Liver (tissue), 8 donors: ENCODE measurements at regions not wholly inside any gene's neighbourhood (a gene's known extent, or its start where the extent isn't known, plus 50 kb on each side); places are given as distances from the start of the nearest gene placed in this dataset.
A peak's percentile ranks its signal among the peaks of the same experiment; 100 is the strongest.

Source experiments
- DNase-seq: peaks from one replicate; pipeline ENCODE4 v3.0.0-alpha.2; 2017; ENCODE audit warnings: low spot score
- H3K27ac ChIP-seq, 2 donors: one replicate each; pipeline ENCODE4 v1.7.0; 2013; ENCODE audit warnings: inconsistent platforms in 2 of 2, low read length in 2 of 2, control low read depth in 1 of 2, low read depth in 1 of 2, mild to moderate bottlenecking in 1 of 2
- H3K27me3 ChIP-seq, 4 donors: one replicate each; pipeline versions ENCODE4 v1.6.1 to v1.7.0; 2013; ENCODE audit warnings: low read length in 3 of 4, inconsistent platforms in 1 of 4, mild to moderate bottlenecking in 1 of 4, moderate library complexity in 1 of 4; ENCODE audit not compliant: control insufficient read depth in 4 of 4, insufficient read depth in 4 of 4
- H3K36me3 ChIP-seq, 4 donors: one replicate each; pipeline versions ENCODE4 v1.6.1 to v1.7.0; 2013; ENCODE audit warnings: low read length in 3 of 4, mild to moderate bottlenecking in 3 of 4, low read depth in 1 of 4, moderate library complexity in 1 of 4; ENCODE audit not compliant: control insufficient read depth in 4 of 4, insufficient read depth in 3 of 4
- H3K4me1 ChIP-seq, 4 donors: one replicate each; pipeline versions ENCODE4 v1.6.1 to v1.7.0; 2013; ENCODE audit warnings: low read length in 3 of 4, mild to moderate bottlenecking in 3 of 4, moderate library complexity in 1 of 4; ENCODE audit not compliant: control insufficient read depth in 4 of 4, insufficient read depth in 4 of 4
- H3K4me3 ChIP-seq, 3 donors: one replicate each; pipeline versions ENCODE4 v1.6.1 to v1.7.0; 2013; ENCODE audit warnings: low read length in 3 of 3, control low read depth in 1 of 3, low read depth in 1 of 3, mild to moderate bottlenecking in 1 of 3
- H3K9ac ChIP-seq, 2 donors: one replicate each; pipeline ENCODE4 v1.7.0; 2013; ENCODE audit warnings: low read length in 2 of 2, mild to moderate bottlenecking in 2 of 2, moderate library complexity in 2 of 2, control low read depth in 1 of 2, low read depth in 1 of 2
- H3K9me3 ChIP-seq, 4 donors: one replicate each; pipeline versions ENCODE4 v1.6.1 to v1.7.0; 2013; ENCODE audit warnings: low read length in 3 of 4; ENCODE audit not compliant: control insufficient read depth in 4 of 4
- EGR1 ChIP-seq, 2 donors: IDR thresholded peaks; 2 replicates each; pipeline ENCODE4 v1.6.1; 2016 to 2018; ENCODE audit warnings: antibody characterized with exemption in 2 of 2, low read depth in 2 of 2
- FOXA1 ChIP-seq: IDR thresholded peaks from 2 replicates; pipeline ENCODE4 v1.6.1; 2016; ENCODE audit warnings: antibody characterized with exemption
- FOXA2 ChIP-seq: IDR thresholded peaks from 2 replicates; pipeline ENCODE4 v1.6.1; 2016; ENCODE audit warnings: antibody characterized with exemption
- GABPA ChIP-seq, 2 donors: IDR thresholded peaks in 1 of 2; conservative IDR thresholded peaks in 1 of 2; 2 replicates each; pipeline ENCODE4 v1.6.1; 2016; ENCODE audit warnings: antibody characterized with exemption in 2 of 2, mild to moderate bottlenecking in 1 of 2, moderate library complexity in 1 of 2
- HNF4A ChIP-seq, 2 donors: conservative IDR thresholded peaks; 2 replicates each; pipeline ENCODE4 v1.6.1; 2016; ENCODE audit warnings: antibody characterized with exemption in 2 of 2, mild to moderate bottlenecking in 2 of 2
- HNF4G ChIP-seq: IDR thresholded peaks from 2 replicates; pipeline ENCODE4 v1.6.1; 2016; ENCODE audit warnings: antibody characterized with exemption
- JUND ChIP-seq, 2 donors: IDR thresholded peaks; 2 replicates each; pipeline ENCODE4 v1.6.1; 2016; ENCODE audit warnings: antibody characterized with exemption in 2 of 2
- NR2F2 ChIP-seq: IDR thresholded peaks from 2 replicates; pipeline ENCODE4 v1.6.1; 2016; ENCODE audit warnings: antibody characterized with exemption
- RAD21 ChIP-seq, 2 donors: IDR thresholded peaks; 2 replicates each; pipeline ENCODE4 v1.6.1; 2016; ENCODE audit warnings: antibody characterized with exemption in 2 of 2, mild to moderate bottlenecking in 2 of 2
- RXRA ChIP-seq, 2 donors: IDR thresholded peaks; 2 replicates each; pipeline ENCODE4 v1.6.1; 2017 to 2018; ENCODE audit warnings: antibody characterized with exemption in 2 of 2, mild to moderate bottlenecking in 1 of 2
- SP1 ChIP-seq: IDR thresholded peaks from 2 replicates; pipeline ENCODE4 v1.6.1; 2018; ENCODE audit warnings: antibody characterized with exemption, mild to moderate bottlenecking
- TAF1 ChIP-seq: conservative IDR thresholded peaks from 2 replicates; pipeline ENCODE4 v1.6.1; 2016; ENCODE audit warnings: antibody characterized with exemption, mild to moderate bottlenecking
- YY1 ChIP-seq: IDR thresholded peaks from 2 replicates; pipeline ENCODE4 v1.6.1; 2016; ENCODE audit warnings: antibody characterized with exemption, mild to moderate bottlenecking
- WGBS: extraction: QIAGEN DNeasy Blood & Tissue Kit; methylation state at CpG from one replicate; pipeline ENCODE4 v1.1.7; 2013; 5-methylcytosine and 5-hydroxymethylcytosine counted together
- TF ChIP-seq, protein P1 (sequence below): IDR thresholded peaks from 2 replicates; pipeline ENCODE4 v1.6.1; 2016; ENCODE audit warnings: antibody characterized with exemption, mild to moderate bottlenecking
- TF ChIP-seq, protein P2 (sequence below): IDR thresholded peaks from 2 replicates; pipeline ENCODE4 v1.6.1; 2016; ENCODE audit warnings: antibody characterized with exemption
- TF ChIP-seq, protein P3 (sequence below): fragments of 150-350 bp; IDR thresholded peaks from 2 replicates; pipeline ENCODE4 v1.5.1; 2017; ENCODE audit warnings: improper control_type of control experiment, low read depth, low read length; ENCODE audit not compliant: missing input control
- TF ChIP-seq, protein P4 (sequence below): IDR thresholded peaks from 2 replicates; pipeline ENCODE4 v1.6.1; 2016; ENCODE audit warnings: antibody characterized with exemption
- TF ChIP-seq, protein P5 (sequence below): IDR thresholded peaks from 2 replicates; pipeline ENCODE4 v1.6.1; 2016; ENCODE audit warnings: antibody characterized with exemption
- donor health status: healthy.
- donor health status: healthy.
- donor health status: healthy.
- donor health status: healthy.
- donor health status: healthy.

DNA sequence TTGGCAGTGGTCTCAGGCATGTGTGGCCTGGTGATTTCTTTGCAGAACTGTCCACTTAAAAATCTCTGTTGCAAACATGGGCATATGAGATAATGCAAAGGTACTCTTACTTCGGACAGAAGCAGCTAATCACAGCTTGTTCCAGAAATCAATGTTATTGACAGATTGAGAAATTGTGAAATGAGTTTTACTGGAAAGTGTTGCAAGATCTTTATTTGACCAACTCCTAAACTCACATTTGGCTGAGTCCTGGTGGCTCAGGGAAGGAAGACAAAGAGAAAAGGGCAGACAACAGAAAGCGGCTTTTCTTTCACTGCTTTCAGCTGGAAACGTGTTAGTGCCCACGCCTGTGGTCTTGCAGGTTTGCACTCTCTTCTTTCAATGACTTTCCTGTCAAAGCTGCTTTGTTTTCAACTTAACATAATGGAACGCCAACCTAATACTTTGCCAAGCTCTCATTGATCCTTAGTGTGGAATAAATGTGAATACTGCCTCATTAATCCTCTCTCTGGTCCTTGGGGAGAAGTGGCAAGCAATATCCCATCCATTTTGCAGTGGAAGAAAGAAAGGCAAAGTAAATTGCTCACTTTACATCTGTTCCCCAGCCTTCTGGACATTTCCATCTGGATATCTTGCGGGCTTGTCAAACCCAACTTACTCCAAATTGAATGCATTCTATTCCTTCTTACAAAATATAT, 586.4 kb downstream of the LRRC70 start:
- TF ChIP-seq FOXA1 (peak; percentile 73), SP1 (peak; percentile 91), HNF4G (peak; percentile 45), HNF4A (conservative IDR thresholded peaks at IDR 0.05) (peak; percentile 65 to 73), JUND (IDR thresholded peaks at IDR 0.05) (peak; percentile 58 to 88), GABPA (IDR thresholded peaks at IDR 0.05 in 1 of 2, conservative IDR thresholded peaks at IDR 0.05 in 1 of 2) (no peak), RXRA (IDR thresholded peaks at IDR 0.05) (peak; percentile 82), EGR1 (IDR thresholded peaks at IDR 0.05; ENCODE audit: low read depth in 2 of 2) (peak; percentile 52 to 55), TAF1 (peak; percentile 61), RAD21 (IDR thresholded peaks at IDR 0.05) (peak; percentile 53 to 72), NR2F2 (no peak), FOXA2 (peak; percentile 72), YY1 (peak; percentile 65)
- TF ChIP-seq, protein P1, sequence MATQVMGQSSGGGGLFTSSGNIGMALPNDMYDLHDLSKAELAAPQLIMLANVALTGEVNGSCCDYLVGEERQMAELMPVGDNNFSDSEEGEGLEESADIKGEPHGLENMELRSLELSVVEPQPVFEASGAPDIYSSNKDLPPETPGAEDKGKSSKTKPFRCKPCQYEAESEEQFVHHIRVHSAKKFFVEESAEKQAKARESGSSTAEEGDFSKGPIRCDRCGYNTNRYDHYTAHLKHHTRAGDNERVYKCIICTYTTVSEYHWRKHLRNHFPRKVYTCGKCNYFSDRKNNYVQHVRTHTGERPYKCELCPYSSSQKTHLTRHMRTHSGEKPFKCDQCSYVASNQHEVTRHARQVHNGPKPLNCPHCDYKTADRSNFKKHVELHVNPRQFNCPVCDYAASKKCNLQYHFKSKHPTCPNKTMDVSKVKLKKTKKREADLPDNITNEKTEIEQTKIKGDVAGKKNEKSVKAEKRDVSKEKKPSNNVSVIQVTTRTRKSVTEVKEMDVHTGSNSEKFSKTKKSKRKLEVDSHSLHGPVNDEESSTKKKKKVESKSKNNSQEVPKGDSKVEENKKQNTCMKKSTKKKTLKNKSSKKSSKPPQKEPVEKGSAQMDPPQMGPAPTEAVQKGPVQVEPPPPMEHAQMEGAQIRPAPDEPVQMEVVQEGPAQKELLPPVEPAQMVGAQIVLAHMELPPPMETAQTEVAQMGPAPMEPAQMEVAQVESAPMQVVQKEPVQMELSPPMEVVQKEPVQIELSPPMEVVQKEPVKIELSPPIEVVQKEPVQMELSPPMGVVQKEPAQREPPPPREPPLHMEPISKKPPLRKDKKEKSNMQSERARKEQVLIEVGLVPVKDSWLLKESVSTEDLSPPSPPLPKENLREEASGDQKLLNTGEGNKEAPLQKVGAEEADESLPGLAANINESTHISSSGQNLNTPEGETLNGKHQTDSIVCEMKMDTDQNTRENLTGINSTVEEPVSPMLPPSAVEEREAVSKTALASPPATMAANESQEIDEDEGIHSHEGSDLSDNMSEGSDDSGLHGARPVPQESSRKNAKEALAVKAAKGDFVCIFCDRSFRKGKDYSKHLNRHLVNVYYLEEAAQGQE = peak; percentile 45
- TF ChIP-seq, protein P2, sequence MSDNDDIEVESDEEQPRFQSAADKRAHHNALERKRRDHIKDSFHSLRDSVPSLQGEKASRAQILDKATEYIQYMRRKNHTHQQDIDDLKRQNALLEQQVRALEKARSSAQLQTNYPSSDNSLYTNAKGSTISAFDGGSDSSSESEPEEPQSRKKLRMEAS = peak; percentile 73
- TF ChIP-seq, protein P3, sequence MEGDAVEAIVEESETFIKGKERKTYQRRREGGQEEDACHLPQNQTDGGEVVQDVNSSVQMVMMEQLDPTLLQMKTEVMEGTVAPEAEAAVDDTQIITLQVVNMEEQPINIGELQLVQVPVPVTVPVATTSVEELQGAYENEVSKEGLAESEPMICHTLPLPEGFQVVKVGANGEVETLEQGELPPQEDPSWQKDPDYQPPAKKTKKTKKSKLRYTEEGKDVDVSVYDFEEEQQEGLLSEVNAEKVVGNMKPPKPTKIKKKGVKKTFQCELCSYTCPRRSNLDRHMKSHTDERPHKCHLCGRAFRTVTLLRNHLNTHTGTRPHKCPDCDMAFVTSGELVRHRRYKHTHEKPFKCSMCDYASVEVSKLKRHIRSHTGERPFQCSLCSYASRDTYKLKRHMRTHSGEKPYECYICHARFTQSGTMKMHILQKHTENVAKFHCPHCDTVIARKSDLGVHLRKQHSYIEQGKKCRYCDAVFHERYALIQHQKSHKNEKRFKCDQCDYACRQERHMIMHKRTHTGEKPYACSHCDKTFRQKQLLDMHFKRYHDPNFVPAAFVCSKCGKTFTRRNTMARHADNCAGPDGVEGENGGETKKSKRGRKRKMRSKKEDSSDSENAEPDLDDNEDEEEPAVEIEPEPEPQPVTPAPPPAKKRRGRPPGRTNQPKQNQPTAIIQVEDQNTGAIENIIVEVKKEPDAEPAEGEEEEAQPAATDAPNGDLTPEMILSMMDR = peak; percentile 27
- TF ChIP-seq, protein P4, sequence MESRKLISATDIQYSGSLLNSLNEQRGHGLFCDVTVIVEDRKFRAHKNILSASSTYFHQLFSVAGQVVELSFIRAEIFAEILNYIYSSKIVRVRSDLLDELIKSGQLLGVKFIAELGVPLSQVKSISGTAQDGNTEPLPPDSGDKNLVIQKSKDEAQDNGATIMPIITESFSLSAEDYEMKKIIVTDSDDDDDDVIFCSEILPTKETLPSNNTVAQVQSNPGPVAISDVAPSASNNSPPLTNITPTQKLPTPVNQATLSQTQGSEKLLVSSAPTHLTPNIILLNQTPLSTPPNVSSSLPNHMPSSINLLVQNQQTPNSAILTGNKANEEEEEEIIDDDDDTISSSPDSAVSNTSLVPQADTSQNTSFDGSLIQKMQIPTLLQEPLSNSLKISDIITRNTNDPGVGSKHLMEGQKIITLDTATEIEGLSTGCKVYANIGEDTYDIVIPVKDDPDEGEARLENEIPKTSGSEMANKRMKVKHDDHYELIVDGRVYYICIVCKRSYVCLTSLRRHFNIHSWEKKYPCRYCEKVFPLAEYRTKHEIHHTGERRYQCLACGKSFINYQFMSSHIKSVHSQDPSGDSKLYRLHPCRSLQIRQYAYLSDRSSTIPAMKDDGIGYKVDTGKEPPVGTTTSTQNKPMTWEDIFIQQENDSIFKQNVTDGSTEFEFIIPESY = peak; percentile 61
- TF ChIP-seq, protein P5, sequence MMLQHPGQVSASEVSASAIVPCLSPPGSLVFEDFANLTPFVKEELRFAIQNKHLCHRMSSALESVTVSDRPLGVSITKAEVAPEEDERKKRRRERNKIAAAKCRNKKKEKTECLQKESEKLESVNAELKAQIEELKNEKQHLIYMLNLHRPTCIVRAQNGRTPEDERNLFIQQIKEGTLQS = peak; percentile 68
- H3K27ac ChIP-seq = peak overlapping the region; percentile 61 to 84

More for the DNA sequence above, 586.4 kb downstream of the LRRC70 start:
- Histone ChIP-seq H3K36me3 (no peaks in the 10 kb centered on the region), H3K9ac (peak overlapping the region in 1 of 2 donors; percentile 44), H3K27me3 (no peaks in the 10 kb centered on the region), H3K4me1 (peaks cover 6 to 30% (median 15%) of the 10 kb centered on the region in 4 donors), H3K4me3 (peak overlapping the region; percentile 20 to 46 (median 26)), H3K9me3 (no peaks in the 10 kb centered on the region)
- DNase-seq = no peak
- WGBS = 47% methylated on average over 6 of the region's 6 CpGs
